ENCODE measurements at regions not wholly inside any gene's neighbourhood (a gene's known extent, or its start where the extent isn't known, plus 50 kb on each side); places are given as distances from the start of the nearest gene placed in this dataset.
A peak's percentile ranks its signal among the peaks of the same experiment; 100 is the strongest.

GRCh38 chr9:109549386-109549785, 51.3 kb upstream of the PTPN3 start:
- ATAC-seq (ENCODE audit: low FRiP score in 2 of 2), result no peak
- H3K27ac ChIP-seq, result no peak overlapping the region
- 65 to 74% methylated on average over 1 of the region's 1 CpG for WGBS, 2 donors

GRCh38 chr9:109551651-109552050, 53.5 kb upstream of the PTPN3 start:
- ATAC-seq (ENCODE audit: low FRiP score in 2 of 2) (no peak), DNase-seq (no peak)
- no peak overlapping the region for H3K27ac ChIP-seq
- TF ChIP-seq EP300 (IDR thresholded peaks at IDR 0.05), result no peak
- TF ChIP-seq POLR2AphosphoS5 (IDR thresholded peaks at IDR 0.05), result no peak
- TF ChIP-seq CTCF (IDR thresholded peaks at IDR 0.05), result no peak
- TF ChIP-seq POLR2A (IDR thresholded peaks at IDR 0.05), result no peak
- H3K36me3 ChIP-seq, result no peaks in the 10 kb centered on the region
- no peak overlapping the region for H3K4me3 ChIP-seq
- H3K4me1 ChIP-seq, result no peaks in the 10 kb centered on the region
- peaks cover 0 to 3% (median 0%) of the 10 kb centered on the region in 4 donors for H3K9me3 ChIP-seq
- no peaks in the 10 kb centered on the region for H3K27me3 ChIP-seq

More at GRCh38 chr9:109549386-109549785, 51.3 kb upstream of the PTPN3 start:
- no peak for DNase-seq
- Histone ChIP-seq H3K9me3 (peaks cover 4 to 8% (median 7%) of the 10 kb centered on the region in 4 donors), H3K36me3 (no peaks in the 10 kb centered on the region), H3K4me3 (no peak overlapping the region), H3K27me3 (no peaks in the 10 kb centered on the region), H3K4me1 (no peaks in the 10 kb centered on the region)
- TF ChIP-seq POLR2A (IDR thresholded peaks at IDR 0.05) (no peak), POLR2AphosphoS5 (IDR thresholded peaks at IDR 0.05) (no peak), CTCF (IDR thresholded peaks at IDR 0.05) (no peak), EP300 (IDR thresholded peaks at IDR 0.05) (no peak)

- DNase-seq, result no peak
- H3K27ac ChIP-seq, result peak overlapping the region in 1 of 4 donors; percentile 68
- no peaks in the 10 kb centered on the region for H3K36me3 ChIP-seq
- TF ChIP-seq POLR2AphosphoS5 (IDR thresholded peaks at IDR 0.05), result no peak
- no peak for TF ChIP-seq EP300 (IDR thresholded peaks at IDR 0.05)
- TF ChIP-seq CTCF (IDR thresholded peaks at IDR 0.05), result no peak
- TF ChIP-seq POLR2A (IDR thresholded peaks at IDR 0.05), result no peak
- ATAC-seq (ENCODE audit: low FRiP score in 2 of 2), result no peak
- H3K27me3 ChIP-seq, result no peaks in the 10 kb centered on the region
- H3K9me3 ChIP-seq, result no peaks in the 10 kb centered on the region
- 73 to 77% methylated on average over 4 of the region's 4 CpGs for WGBS, 2 donors
- no peak overlapping the region for H3K4me3 ChIP-seq
- H3K4me1 ChIP-seq, result no peaks in the 10 kb centered on the region
These were observed 57.1 kb upstream of the PTPN3 start for GRCh38 chr9:109555215-109555614.

- ATAC-seq (ENCODE audit: low FRiP score in 2 of 2), result peak; percentile 46 to 84
- WGBS, 2 donors, result 7 to 30% methylated on average over 4 of the region's 4 CpGs
- no peaks in the 10 kb centered on the region for H3K9me3 ChIP-seq
- H3K27ac ChIP-seq, result peak overlapping the region in 3 of 4 donors; percentile 17 to 68 (median 29)
- no peaks in the 10 kb centered on the region for H3K36me3 ChIP-seq
- H3K27me3 ChIP-seq, result no peaks in the 10 kb centered on the region
- H3K4me3 ChIP-seq, result no peak overlapping the region
- H3K4me1 ChIP-seq, result no peaks in the 10 kb centered on the region
- peak in 1 of 2 donors; percentile 63 for DNase-seq
- TF ChIP-seq POLR2A (IDR thresholded peaks at IDR 0.05), result no peak
- TF ChIP-seq EP300 (IDR thresholded peaks at IDR 0.05), result no peak
- TF ChIP-seq POLR2AphosphoS5 (IDR thresholded peaks at IDR 0.05), result no peak
- TF ChIP-seq CTCF (IDR thresholded peaks at IDR 0.05), result no peak
These were observed 58.0 kb upstream of the PTPN3 start for GRCh38 chr9:109556061-109556460.

- ATAC-seq (ENCODE audit: low FRiP score in 2 of 2), result no peak
- H3K36me3 ChIP-seq, result no peaks in the 10 kb centered on the region
- H3K27ac ChIP-seq, result no peak overlapping the region
- WGBS, 2 donors, result 58 to 64% methylated on average over 3 of the region's 3 CpGs
- DNase-seq, result no peak
- no peak overlapping the region for H3K4me3 ChIP-seq
- H3K9me3 ChIP-seq, result no peaks in the 10 kb centered on the region
- no peak for TF ChIP-seq POLR2AphosphoS5 (IDR thresholded peaks at IDR 0.05)
- no peak for TF ChIP-seq EP300 (IDR thresholded peaks at IDR 0.05)
- no peak for TF ChIP-seq CTCF (IDR thresholded peaks at IDR 0.05)
- TF ChIP-seq POLR2A (IDR thresholded peaks at IDR 0.05), result no peak
- no peaks in the 10 kb centered on the region for H3K27me3 ChIP-seq
- H3K4me1 ChIP-seq, result no peaks in the 10 kb centered on the region
These were observed 58.7 kb upstream of the PTPN3 start for GRCh38 chr9:109556786-109557185.
